GM19467 (cell line): ENCODE measurements at regions not wholly inside any gene's neighbourhood (a gene's known extent, or its start where the extent isn't known, plus 50 kb on each side); places are given as distances from the start of the nearest gene placed in this dataset.
"Not testable (repeated sequence)": the region's sequence is repeated elsewhere in the genome, so short reads cannot be mapped to it uniquely, and the experiment has no call there.

Source experiments
- ATAC-seq: cut with Tn5 transposase; IDR thresholded peaks from one replicate; pipeline ENCODE4 v1.9.1; 2021; ENCODE audit warnings: mild to moderate bottlenecking, moderate library complexity; ENCODE audit not compliant: unreplicated experiment

GRCh38 chr14:46147452-46147851 is 504.1 kb downstream of the RPL10L start:
- no peak for ATAC-seq

- no peak for ATAC-seq
These were observed 504.6 kb downstream of the RPL10L start for GRCh38 chr14:46147024-46147423.

- ATAC-seq: no peak
These were observed 511.1 kb downstream of the RPL10L start for GRCh38 chr14:46140445-46140844.

GRCh38 chr14:46139649-46140048 is 511.9 kb downstream of the RPL10L start:
- ATAC-seq: no peak

GRCh38 chr14:46137786-46138185 is 513.8 kb downstream of the RPL10L start:
- ATAC-seq: no peak

- ATAC-seq: no peak
These were observed 515.1 kb downstream of the RPL10L start for GRCh38 chr14:46136456-46136855.

- ATAC-seq: no peak
These were observed 543.4 kb downstream of the RPL10L start for GRCh38 chr14:46108228-46108627.

- not testable (repeated sequence) for ATAC-seq
These were observed 550.7 kb downstream of the RPL10L start for GRCh38 chr14:46100901-46101300.

- ATAC-seq: no peak
These were observed 559.8 kb downstream of the RPL10L start for GRCh38 chr14:46091819-46092218.

- ATAC-seq: no peak
These were observed 564.0 kb downstream of the RPL10L start for GRCh38 chr14:46087604-46088003.

- no peak for ATAC-seq
These were observed 577.5 kb downstream of the RPL10L start for GRCh38 chr14:46074061-46074460.

GRCh38 chr14:46063872-46064271 is 587.7 kb downstream of the RPL10L start:
- no peak for ATAC-seq

- ATAC-seq: no peak
These were observed 592.5 kb downstream of the RPL10L start for GRCh38 chr14:46058964-46059563.

GRCh38 chr14:46057799-46058198 is 593.8 kb downstream of the RPL10L start:
- ATAC-seq: no peak

- ATAC-seq: no peak
These were observed 597.1 kb downstream of the RPL10L start for GRCh38 chr14:46054526-46054925.

GRCh38 chr14:46053221-46053620 is 598.4 kb downstream of the RPL10L start:
- no peak for ATAC-seq

GRCh38 chr14:46051796-46052195 is 599.8 kb downstream of the RPL10L start:
- no peak for ATAC-seq

- no peak for ATAC-seq
These were observed 603.5 kb downstream of the RPL10L start for GRCh38 chr14:46048127-46048526.

- ATAC-seq: no peak
These were observed 615.5 kb downstream of the RPL10L start for GRCh38 chr14:46036099-46036498.

GRCh38 chr14:46034305-46034704 is 617.3 kb downstream of the RPL10L start:
- ATAC-seq: no peak

- no peak for ATAC-seq
These were observed 632.6 kb downstream of the RPL10L start for GRCh38 chr14:46018846-46019420.

GRCh38 chr14:46008348-46008747 is 643.2 kb downstream of the RPL10L start:
- ATAC-seq: no peak

GRCh38 chr14:45998554-45998953 is 653.0 kb downstream of the RPL10L start:
- no peak for ATAC-seq
